Activated naive CD4-positive, alpha-beta T cell treated with anti-CD3 and anti-CD28 coated beads, Interleukin-2, amount 50 U/mL, for 24 hours (primary cell): ENCODE measurements at regions not wholly inside any gene's neighbourhood (a gene's known extent, or its start where the extent isn't known, plus 50 kb on each side); places are given as distances from the start of the nearest gene placed in this dataset.

Experiments
- H3K27ac Mint-ChIP-seq: one replicate; pipeline ENCODE4 v1.8.0; 2021; ENCODE audit warnings: mild to moderate bottlenecking, mixed read lengths
- H3K27me3 Mint-ChIP-seq: one replicate; pipeline ENCODE4 v1.8.0; 2021; ENCODE audit warnings: mixed read lengths
- H3K36me3 Mint-ChIP-seq: one replicate; pipeline ENCODE4 v1.8.0; 2021; ENCODE audit warnings: mixed read lengths
- H3K4me1 Mint-ChIP-seq: one replicate; pipeline ENCODE4 v1.8.0; 2021; ENCODE audit warnings: mixed read lengths
- H3K4me3 Mint-ChIP-seq: one replicate; pipeline ENCODE4 v1.8.0; 2021; ENCODE audit warnings: mild to moderate bottlenecking, mixed read lengths
- H3K9me3 Mint-ChIP-seq: one replicate; pipeline ENCODE4 v1.8.0; 2021; ENCODE audit warnings: mixed read lengths

- Mint-ChIP-seq H3K27me3 (no peaks in the 10 kb centered on the region), H3K9me3 (no peaks in the 10 kb centered on the region), H3K36me3 (no peaks in the 10 kb centered on the region), H3K4me3 (no peak overlapping the region), H3K4me1 (peaks cover 9% of the 10 kb centered on the region), H3K27ac (no peak overlapping the region)
Measured at GRCh38 chr3:182717216-182717615, 76.1 kb upstream of the ATP11B start.

GRCh38 chr3:182722907-182723306 lies 70.4 kb upstream of the ATP11B start:
- Mint-ChIP-seq H3K9me3 (no peaks in the 10 kb centered on the region), H3K27ac (no peak overlapping the region), H3K4me3 (no peak overlapping the region), H3K36me3 (no peaks in the 10 kb centered on the region), H3K27me3 (no peaks in the 10 kb centered on the region), H3K4me1 (no peaks in the 10 kb centered on the region)

GRCh38 chr3:182723596-182723995 lies 69.7 kb upstream of the ATP11B start:
- no peaks in the 10 kb centered on the region for H3K4me1 Mint-ChIP-seq
- H3K27me3 Mint-ChIP-seq, result peaks cover under 1% of the 10 kb centered on the region
- H3K4me3 Mint-ChIP-seq, result no peak overlapping the region
- no peaks in the 10 kb centered on the region for H3K9me3 Mint-ChIP-seq
- H3K27ac Mint-ChIP-seq, result no peak overlapping the region
- no peaks in the 10 kb centered on the region for H3K36me3 Mint-ChIP-seq

GRCh38 chr3:182725372-182726251 lies 67.7 kb upstream of the ATP11B start:
- H3K4me1 Mint-ChIP-seq, result no peaks in the 10 kb centered on the region
- H3K9me3 Mint-ChIP-seq, result no peaks in the 10 kb centered on the region
- H3K27ac Mint-ChIP-seq, result no peak overlapping the region
- no peaks in the 10 kb centered on the region for H3K36me3 Mint-ChIP-seq
- H3K27me3 Mint-ChIP-seq, result peaks cover 2% of the 10 kb centered on the region
- H3K4me3 Mint-ChIP-seq, result no peak overlapping the region

GRCh38 chr3:182726258-182727142 lies 66.8 kb upstream of the ATP11B start:
- Mint-ChIP-seq H3K9me3 (no peaks in the 10 kb centered on the region), H3K4me3 (no peak overlapping the region), H3K4me1 (no peaks in the 10 kb centered on the region), H3K36me3 (no peaks in the 10 kb centered on the region), H3K27me3 (peaks cover 3% of the 10 kb centered on the region), H3K27ac (no peak overlapping the region)

GRCh38 chr3:182728238-182728637 lies 65.1 kb upstream of the ATP11B start:
- Mint-ChIP-seq H3K27me3 (peaks cover 3% of the 10 kb centered on the region), H3K36me3 (no peaks in the 10 kb centered on the region), H3K4me1 (no peaks in the 10 kb centered on the region), H3K27ac (no peak overlapping the region), H3K9me3 (no peaks in the 10 kb centered on the region), H3K4me3 (no peak overlapping the region)

- Mint-ChIP-seq H3K27me3 (peaks cover 3% of the 10 kb centered on the region), H3K27ac (no peak overlapping the region), H3K9me3 (no peaks in the 10 kb centered on the region), H3K4me1 (no peaks in the 10 kb centered on the region), H3K36me3 (no peaks in the 10 kb centered on the region), H3K4me3 (no peak overlapping the region)
Measured at GRCh38 chr3:182729903-182730674, 63.2 kb upstream of the ATP11B start.

DNA sequence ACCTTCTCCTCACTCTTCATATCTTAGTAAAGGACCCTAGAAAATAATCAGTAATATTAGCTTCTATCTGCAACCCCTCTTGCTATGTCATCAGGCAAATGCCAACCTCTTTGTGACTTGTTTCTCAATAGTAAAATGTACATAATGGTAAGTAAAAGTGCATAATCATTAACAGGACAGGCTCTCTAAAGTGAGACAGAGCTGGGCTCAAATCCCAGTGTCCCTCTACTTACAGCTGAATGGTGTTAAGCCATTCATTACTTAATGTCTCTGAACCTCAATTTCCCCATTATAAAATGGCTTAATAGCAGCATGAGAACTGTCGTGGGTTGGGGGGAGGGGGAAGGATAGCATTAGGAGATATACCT lies 62.6 kb upstream of the ATP11B start:
- Mint-ChIP-seq H3K27ac (no peak overlapping the region), H3K27me3 (peaks cover 3% of the 10 kb centered on the region), H3K4me3 (no peak overlapping the region), H3K36me3 (no peaks in the 10 kb centered on the region), H3K4me1 (no peaks in the 10 kb centered on the region), H3K9me3 (no peaks in the 10 kb centered on the region)

GRCh38 chr3:182731764-182732163 lies 61.5 kb upstream of the ATP11B start:
- H3K27ac Mint-ChIP-seq, result no peak overlapping the region
- no peaks in the 10 kb centered on the region for H3K36me3 Mint-ChIP-seq
- no peak overlapping the region for H3K4me3 Mint-ChIP-seq
- peaks cover 3% of the 10 kb centered on the region for H3K27me3 Mint-ChIP-seq
- H3K9me3 Mint-ChIP-seq, result no peaks in the 10 kb centered on the region
- H3K4me1 Mint-ChIP-seq, result no peaks in the 10 kb centered on the region

- H3K36me3 Mint-ChIP-seq, result no peaks in the 10 kb centered on the region
- peaks cover 3% of the 10 kb centered on the region for H3K27me3 Mint-ChIP-seq
- no peaks in the 10 kb centered on the region for H3K9me3 Mint-ChIP-seq
- no peak overlapping the region for H3K27ac Mint-ChIP-seq
- no peak overlapping the region for H3K4me3 Mint-ChIP-seq
- H3K4me1 Mint-ChIP-seq, result no peaks in the 10 kb centered on the region
Measured at GRCh38 chr3:182732232-182733015, 60.9 kb upstream of the ATP11B start.

DNA sequence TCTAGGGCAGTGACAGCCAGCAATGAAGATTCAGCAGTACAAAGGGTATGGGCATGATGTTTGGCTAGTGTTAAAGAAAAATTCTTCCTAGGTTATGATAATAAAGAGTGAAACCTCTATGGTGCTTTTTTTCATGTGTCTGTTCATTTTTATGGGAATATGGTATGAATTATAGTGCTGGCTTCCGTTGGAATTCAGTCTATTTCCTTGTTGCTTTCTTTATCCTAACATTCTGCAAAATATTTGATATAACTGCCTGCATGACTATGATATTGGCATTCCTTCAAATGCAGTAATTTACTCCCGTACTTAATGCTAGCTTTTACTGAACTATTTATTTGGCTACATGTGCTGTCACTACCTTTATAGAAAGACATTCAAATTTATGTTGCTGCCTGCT lies 57.6 kb upstream of the ATP11B start:
- Mint-ChIP-seq H3K4me1 (no peaks in the 10 kb centered on the region), H3K4me3 (no peak overlapping the region), H3K27me3 (peaks cover 1% of the 10 kb centered on the region), H3K27ac (no peak overlapping the region), H3K9me3 (no peaks in the 10 kb centered on the region), H3K36me3 (no peaks in the 10 kb centered on the region)

GRCh38 chr3:182737825-182738224 lies 55.5 kb upstream of the ATP11B start:
- Mint-ChIP-seq H3K4me3 (no peak overlapping the region), H3K4me1 (no peaks in the 10 kb centered on the region), H3K27ac (no peak overlapping the region), H3K9me3 (no peaks in the 10 kb centered on the region), H3K36me3 (no peaks in the 10 kb centered on the region), H3K27me3 (peaks cover 1% of the 10 kb centered on the region)

GRCh38 chr3:182738583-182739411 lies 54.5 kb upstream of the ATP11B start:
- Mint-ChIP-seq H3K27ac (no peak overlapping the region), H3K4me3 (no peak overlapping the region), H3K9me3 (no peaks in the 10 kb centered on the region), H3K27me3 (peaks cover 1% of the 10 kb centered on the region), H3K36me3 (no peaks in the 10 kb centered on the region), H3K4me1 (no peaks in the 10 kb centered on the region)

GRCh38 chr3:182739619-182740018 lies 53.7 kb upstream of the ATP11B start:
- H3K27ac Mint-ChIP-seq, result no peak overlapping the region
- H3K4me1 Mint-ChIP-seq, result no peaks in the 10 kb centered on the region
- H3K27me3 Mint-ChIP-seq, result peaks cover 1% of the 10 kb centered on the region
- H3K4me3 Mint-ChIP-seq, result no peak overlapping the region
- H3K36me3 Mint-ChIP-seq, result no peaks in the 10 kb centered on the region
- no peaks in the 10 kb centered on the region for H3K9me3 Mint-ChIP-seq
